Amygdala (tissue), 56 donors: ENCODE measurements at regions not wholly inside any gene's neighbourhood (a gene's known extent, or its start where the extent isn't known, plus 50 kb on each side); places are given as distances from the start of the nearest gene placed in this dataset.

Source experiments
- DNase-seq, 56 donors: peaks; one replicate each; lab custom pipeline; 2025; lab: John Stamatoyannopoulos, UW

DNA sequence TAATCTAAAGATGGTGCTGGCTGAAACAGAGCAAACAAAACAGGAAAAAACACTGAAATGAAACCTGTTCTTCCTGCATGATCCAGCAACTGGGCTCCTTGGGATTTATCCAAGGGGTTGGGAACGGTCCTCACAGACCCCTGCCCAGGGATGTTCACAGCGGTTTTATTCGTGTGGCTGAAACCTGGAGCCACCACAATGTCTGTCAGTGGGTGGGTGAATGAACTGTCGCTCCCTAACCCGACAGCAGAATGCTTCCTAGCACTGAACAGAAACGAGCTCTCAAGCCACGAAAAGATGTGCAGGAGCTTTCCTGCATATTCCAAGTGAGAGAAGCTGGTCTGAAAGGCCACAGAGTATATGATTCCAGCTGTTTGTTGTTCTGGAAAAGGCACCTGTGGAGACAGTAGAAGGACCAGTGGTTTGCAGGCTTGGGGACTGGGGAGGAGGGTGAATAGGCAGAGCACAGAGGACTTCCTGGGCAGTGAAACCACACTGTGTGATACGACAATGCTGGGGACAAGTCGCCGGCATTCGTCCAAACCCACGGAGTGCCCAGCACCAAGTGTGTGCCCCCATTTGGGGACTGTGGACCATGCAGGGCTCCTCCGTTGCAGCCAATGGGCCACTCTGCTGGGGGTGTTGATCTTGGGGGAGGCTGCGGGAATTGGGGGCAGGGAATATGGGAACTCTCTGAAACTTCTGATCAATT is 73.9 kb downstream of the TEX29 start:
- DNase-seq, result no peak

DNA sequence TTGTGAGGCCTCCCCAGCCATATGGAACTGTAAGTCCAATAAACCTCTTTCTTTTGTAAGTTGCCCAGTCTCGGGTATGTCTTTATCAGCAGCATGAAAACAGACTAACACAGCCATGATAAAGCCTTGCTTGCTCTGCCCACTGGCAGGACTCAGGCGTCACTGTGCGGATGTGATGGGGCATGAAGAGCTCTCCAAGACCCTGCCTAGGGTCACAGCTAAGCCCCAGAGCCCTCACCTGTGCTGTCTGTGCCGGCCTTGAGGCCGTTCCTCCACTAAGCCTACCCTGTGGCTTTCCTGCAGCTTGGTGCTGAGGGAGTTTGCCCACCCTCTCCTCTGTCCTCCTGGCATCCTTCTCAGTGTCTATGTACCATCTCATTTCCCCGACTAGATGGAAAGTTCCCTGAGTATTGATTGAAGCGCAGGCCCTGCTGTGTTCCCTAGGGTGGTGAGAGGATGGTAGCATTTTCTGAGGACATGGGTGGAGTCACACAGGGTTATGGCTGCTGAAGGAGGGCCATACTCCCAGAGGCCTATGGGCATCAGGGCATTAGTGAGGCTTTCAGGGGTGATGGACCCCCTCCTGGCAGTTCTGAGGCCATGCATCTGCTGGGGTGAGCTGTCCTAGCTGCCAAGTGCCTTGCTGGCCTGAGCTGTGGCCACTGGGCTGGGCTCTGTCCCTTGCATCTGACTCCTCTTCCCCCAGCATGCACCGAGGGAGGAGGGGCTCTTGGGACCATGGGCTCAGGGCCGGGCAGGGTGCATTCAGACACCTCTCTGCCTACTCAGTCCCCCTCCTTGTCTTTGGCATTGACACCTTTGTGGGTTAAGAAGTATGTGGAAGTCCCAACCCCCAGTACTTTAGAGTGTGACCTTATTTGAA is 75.3 kb downstream of the TEX29 start:
- DNase-seq, result no peak

DNA sequence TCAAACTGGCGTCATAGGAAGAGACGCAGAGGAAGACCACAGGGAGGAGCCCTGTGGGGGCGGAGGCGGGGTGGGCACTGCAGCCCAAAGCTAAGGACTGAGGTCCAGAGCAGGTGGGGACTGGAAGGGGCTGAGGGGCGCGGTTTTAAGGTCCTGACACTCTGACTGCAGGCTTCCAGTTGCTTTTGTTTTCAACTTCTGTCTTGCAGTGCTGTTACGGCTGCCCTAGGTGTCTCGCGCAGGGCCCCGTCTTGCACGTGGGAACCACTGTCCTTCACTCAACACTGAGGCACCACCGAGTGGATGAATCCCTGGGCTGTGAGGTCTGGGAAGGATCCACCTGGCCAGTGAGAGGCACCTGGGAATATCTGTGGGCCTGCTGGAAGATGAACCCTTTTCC is 76.0 kb downstream of the TEX29 start:
- DNase-seq, result no peak

GRCh38 chr13:111397202-111397880 is 76.9 kb downstream of the TEX29 start:
- DNase-seq, result no peak

DNA sequence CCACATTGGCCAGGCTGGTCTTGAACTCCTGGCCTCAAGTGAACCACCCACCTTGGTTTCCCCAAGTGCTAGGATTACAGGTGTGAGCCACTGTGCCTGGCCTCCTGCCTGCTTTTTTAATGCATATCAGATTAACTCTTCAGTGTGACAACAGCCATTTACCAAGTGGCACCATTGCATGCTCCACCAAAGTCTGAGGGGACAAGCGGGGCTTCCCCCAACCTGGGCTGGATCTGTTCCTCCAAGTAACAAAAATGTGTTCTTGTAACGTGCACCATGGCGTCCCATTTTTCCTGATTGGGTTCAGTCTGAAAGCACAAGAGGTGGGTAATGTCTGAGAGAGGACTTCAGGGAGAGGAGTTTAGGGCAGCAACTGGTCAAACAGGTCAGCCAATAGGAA is 77.8 kb downstream of the TEX29 start:
- no peak for DNase-seq

- DNase-seq, result no peak
Observed at GRCh38 chr13:111398715-111399299, 78.4 kb downstream of the TEX29 start.

DNA sequence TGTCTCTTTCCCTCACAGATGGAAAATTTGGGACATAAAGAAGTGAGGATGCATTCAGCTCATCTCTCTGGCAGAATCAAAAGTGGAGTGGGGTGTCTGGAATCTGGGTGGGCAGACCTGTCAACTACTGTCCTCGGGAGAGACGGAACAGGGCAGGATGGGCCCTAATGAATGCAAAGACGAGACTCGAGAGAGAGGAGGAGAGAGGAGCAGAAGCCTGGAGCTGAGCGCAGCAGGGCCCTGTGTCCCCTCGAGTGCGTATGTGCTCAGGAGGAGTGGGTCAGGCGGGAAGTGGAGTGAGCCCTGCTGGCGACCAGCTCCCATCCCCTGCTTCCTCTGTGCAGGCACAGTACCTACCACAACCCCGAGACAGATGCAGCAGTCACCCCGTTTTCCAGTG is 78.9 kb downstream of the TEX29 start:
- no peak for DNase-seq

DNA sequence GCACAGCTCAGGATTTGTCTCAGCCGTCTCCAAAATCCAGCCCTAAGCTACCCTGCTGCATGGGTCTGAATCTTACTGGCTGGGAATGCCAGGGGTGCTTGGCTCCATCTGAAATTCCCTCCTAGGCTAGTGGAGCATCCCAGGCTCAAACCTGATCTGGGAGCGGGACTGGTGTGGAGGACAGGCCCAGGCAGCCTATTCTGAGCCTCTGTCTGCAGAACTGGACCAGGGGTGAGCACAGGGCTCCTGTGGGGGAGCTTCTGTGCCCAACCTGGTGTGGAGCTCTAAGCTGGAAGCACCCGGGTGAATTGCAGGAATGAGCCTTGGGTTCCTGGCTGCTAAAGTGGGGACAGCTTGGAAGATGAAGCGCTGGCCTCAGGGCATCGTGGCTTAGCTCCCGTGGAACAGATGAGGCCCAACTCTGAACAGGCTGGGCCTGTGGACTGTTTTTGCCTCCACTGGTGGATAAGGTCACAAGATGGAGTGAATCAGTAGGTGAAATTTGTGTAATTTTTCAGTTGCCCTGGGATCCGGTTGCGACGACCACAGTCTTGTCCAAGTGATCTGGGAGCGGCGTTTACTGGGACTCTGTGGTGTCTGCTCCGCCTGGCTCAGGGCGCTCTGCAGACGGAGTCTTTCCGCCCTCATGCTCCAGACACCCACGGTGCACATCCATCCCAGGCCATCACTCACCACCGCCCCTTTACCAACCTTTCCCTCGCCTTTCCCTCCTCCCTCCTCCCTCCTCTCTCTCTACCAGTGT is 79.5 kb downstream of the TEX29 start:
- no peak for DNase-seq

GRCh38 chr13:111401151-111401550 is 80.7 kb downstream of the TEX29 start:
- DNase-seq, result no peak

DNA sequence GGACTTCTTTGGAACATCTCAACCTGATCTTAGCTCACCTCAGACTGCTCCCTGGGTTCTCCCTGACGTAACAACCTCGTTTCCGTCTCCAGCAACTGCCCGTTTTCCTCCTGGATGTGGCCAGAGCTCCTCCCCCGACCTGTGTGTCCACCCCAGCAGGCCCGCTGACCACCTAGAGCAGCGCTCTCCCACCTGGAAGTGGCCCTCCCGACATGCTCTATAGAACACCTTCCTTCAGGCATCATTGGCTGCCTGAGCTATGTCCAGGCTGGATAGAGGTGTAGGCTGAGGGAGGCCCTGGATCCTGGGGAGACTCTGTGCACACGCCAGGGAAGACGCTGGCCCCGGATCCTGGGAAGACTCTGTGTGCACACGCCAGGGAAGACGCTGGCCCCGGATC is 81.3 kb downstream of the TEX29 start:
- no peak for DNase-seq

GRCh38 chr13:111402441-111402840 is 82.0 kb downstream of the TEX29 start:
- no peak for DNase-seq

DNA sequence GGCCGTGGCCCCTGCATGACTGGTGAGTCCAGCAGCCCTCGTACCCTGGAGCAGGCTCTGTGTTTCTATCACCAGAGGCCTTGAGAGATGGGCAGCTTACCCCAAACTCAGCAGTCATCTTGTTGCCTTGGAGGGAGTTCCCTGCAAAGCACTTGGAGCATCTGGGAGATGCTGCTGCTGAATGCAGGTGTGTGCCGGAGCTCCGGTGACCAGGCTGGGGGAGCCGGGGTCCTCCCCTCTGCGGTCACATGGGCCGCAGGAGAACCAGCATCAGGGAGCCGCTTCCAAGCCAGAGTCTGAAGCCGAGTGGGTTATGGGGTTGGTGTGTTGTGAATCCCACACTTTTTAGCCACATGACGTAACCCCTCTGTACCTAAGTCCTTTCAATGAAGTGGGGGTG is 82.8 kb downstream of the TEX29 start:
- no peak for DNase-seq

DNA sequence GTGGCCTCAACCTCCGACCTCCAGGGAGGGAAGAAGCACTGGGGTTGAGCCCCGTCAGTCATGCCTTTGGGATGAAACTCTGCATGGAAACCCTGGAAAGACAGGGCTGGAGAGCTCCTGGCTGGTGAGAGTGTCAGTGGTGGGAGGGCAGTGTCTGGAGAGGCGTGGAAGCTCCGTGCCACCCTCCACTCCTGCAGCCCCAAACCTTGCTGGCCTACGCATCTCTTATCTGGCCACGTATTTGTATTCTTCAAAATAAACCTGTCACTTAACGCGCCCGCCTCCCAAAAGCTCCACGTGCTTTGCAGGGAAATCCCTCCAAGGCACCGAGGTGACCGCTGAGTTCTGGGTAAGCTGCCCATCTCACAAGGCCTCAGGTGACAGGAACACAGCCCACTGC is 84.3 kb downstream of the TEX29 start:
- no peak for DNase-seq

DNA sequence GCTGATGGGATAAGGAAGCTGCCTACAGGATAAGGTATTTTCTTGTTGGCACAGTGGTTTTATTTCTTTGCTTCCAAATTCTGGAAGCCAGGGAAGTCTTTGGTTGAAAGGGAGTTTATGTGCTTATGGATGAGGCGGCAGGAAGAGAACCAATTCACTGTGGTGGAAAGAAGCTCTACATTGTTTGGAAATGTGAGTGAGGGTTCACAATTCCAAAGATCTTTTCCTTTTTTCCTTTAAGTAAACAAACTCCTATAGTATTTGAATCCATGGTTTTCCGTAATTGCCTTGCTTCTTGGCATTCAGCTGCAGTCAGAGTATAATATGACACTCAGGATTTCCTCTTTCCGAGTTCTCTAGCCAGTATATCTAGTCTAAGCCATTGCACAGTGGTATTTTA is 86.2 kb downstream of the TEX29 start:
- DNase-seq, result no peak

DNA sequence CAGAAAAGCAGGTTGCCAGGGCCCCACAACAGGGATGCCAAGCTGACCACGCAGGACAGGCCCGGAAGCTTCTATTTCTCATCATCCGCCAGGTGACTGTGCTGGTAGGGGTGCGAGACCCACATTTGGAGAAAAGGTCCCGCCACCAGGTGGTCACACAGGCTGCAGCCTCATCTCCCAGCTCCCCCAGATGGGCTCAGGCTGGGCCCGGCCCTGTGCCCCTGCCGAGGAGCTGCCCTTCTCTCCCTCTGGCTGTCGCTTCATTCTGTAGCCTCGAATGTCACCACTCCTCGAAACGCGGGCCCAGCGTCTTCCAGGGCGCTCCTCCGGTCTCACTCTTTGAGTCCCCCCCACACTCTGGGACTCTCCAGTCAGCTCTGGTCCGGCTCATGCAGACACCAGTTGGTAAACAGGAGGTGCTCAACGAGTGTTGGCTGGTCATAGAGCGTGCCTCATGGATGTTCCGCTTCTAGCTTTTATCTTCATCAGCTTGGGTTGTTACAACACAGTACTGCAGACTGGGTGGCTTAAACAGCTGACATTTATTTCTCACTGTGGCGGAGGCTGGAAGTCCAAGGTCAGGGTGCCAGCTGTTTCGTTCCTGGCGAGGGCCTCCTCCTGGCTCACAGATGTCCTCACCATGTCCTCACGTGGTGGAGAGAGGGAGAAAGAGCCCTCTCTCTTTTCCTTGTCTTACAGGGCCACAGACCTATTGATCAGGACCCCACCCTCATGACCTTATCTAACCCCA is 87.1 kb downstream of the TEX29 start:
- no peak for DNase-seq

GRCh38 chr13:111409413-111409812 is 89.0 kb downstream of the TEX29 start:
- no peak for DNase-seq

- no peak for DNase-seq
Observed at GRCh38 chr13:111410232-111411021, 90.0 kb downstream of the TEX29 start.

GRCh38 chr13:111411151-111411858 is 90.9 kb downstream of the TEX29 start:
- DNase-seq, result no peak
